Endothelial cell of umbilical vein (primary cell): ENCODE measurements at regions not wholly inside any gene's neighbourhood (a gene's known extent, or its start where the extent isn't known, plus 50 kb on each side); places are given as distances from the start of the nearest gene placed in this dataset.

ENCODE experiments used
- BruUV-seq: library from RNA; stranded (reverse); fragments of 400-500 nt; replicated peaks from 2 replicates; lab custom pipeline; 2021; lab: Mats Ljungman, UMichigan
- CTCF ChIA-PET: fragments of 300-600, 350-600 bp; sonication (Branson Sonifier 250); formaldehyde crosslinking; loops from one replicate; lab custom pipeline; 2021; ENCODE audit warnings: antibody characterized with exemption, inconsistent platforms; lab: Charles Lee
- POLR2A ChIA-PET: fragments of 300-600, 350-600 bp; sonication (Branson Sonifier 250); formaldehyde crosslinking; loops from one replicate; lab custom pipeline; 2021; ENCODE audit warnings: antibody characterized with exemption, inconsistent platforms; lab: Charles Lee
- DNase-seq: peaks from one replicate; pipeline ENCODE4 v3.0.0-alpha.2; 2011; ENCODE audit warnings: low read depth, low spot score
- FAIRE-seq: peaks from 2 replicates; lab custom pipeline; 2011; peaks lifted over from hg19 to GRCh38; lab: Jason Lieb, UNC
- H2AFZ ChIP-seq: 2 replicates; pipeline ENCODE4 v1.6.0; 2012; ENCODE audit warnings: low read depth, low read length, control low read depth, inconsistent platforms
- H3K27ac ChIP-seq: 2 replicates; pipeline ENCODE4 v1.5.1; 2011; ENCODE audit warnings: low read depth, mild to moderate bottlenecking, control low read depth, low read length, moderate library complexity; ENCODE audit not compliant: insufficient read depth
- H3K27me3 ChIP-seq, 2 experiments: 2 replicates each; pipeline versions ENCODE4 v1.6.0 to v1.6.1; 2011; ENCODE audit warnings: low read length in 2 of 2, mixed read lengths in 1 of 2; ENCODE audit not compliant: control insufficient read depth in 2 of 2, insufficient read depth in 2 of 2
- H3K36me3 ChIP-seq, 2 experiments: 2 replicates in 1 of 2; 3 replicates in 1 of 2; pipeline ENCODE4 v1.5.1; 2011; ENCODE audit warnings: low read length in 2 of 2, mild to moderate bottlenecking in 1 of 2, moderate library complexity in 1 of 2; ENCODE audit not compliant: control insufficient read depth in 2 of 2, insufficient read depth in 2 of 2; ENCODE audit errors: extremely low read depth in 1 of 2
- H3K4me1 ChIP-seq: 3 replicates; pipeline ENCODE4 v1.5.1; 2011; ENCODE audit warnings: mild to moderate bottlenecking, low read length; ENCODE audit not compliant: control insufficient read depth, insufficient read depth; ENCODE audit errors: extremely low read depth
- H3K4me2 ChIP-seq: 2 replicates; pipeline ENCODE4 v1.6.1; 2011; ENCODE audit warnings: low read length, control low read depth, mixed read lengths; ENCODE audit not compliant: insufficient read depth
- H3K4me3 ChIP-seq, 3 experiments: fragments of 200-600 bp in 1 of 3; sonication (generic), shearing (Covaris generic) in 1 of 3; replicated peaks in 1 of 3; 2 replicates each; pipeline ENCODE4 v1.5.1; 2011 to 2016; ENCODE audit warnings: control low read depth in 3 of 3, low read length in 3 of 3, mild to moderate bottlenecking in 2 of 3, inconsistent platforms in 1 of 3, low read depth in 1 of 3, moderate library complexity in 1 of 3; ENCODE audit not compliant: insufficient read depth in 1 of 3
- H3K79me2 ChIP-seq: 2 replicates; pipeline ENCODE4 v1.6.0; 2012; ENCODE audit warnings: low read length, inconsistent platforms; ENCODE audit not compliant: control insufficient read depth, insufficient read depth
- H3K9ac ChIP-seq: replicated peaks from 2 replicates; pipeline ENCODE3; 2011; ENCODE audit warnings: low read length, control low read depth; ENCODE audit not compliant: insufficient read depth; ENCODE audit errors: extremely low read depth
- H3K9me1 ChIP-seq: replicated peaks from 3 replicates; pipeline ENCODE4 v1.6.0; 2011; ENCODE audit warnings: mild to moderate bottlenecking, low read length; ENCODE audit not compliant: control insufficient read depth, insufficient read depth; ENCODE audit errors: extremely low read depth
- H3K9me3 ChIP-seq: replicated peaks from 2 replicates; pipeline ENCODE4 v1.5.1; 2012; ENCODE audit warnings: low read length, inconsistent platforms; ENCODE audit not compliant: control insufficient read depth, insufficient read depth
- H4K20me1 ChIP-seq: replicated peaks from 2 replicates; pipeline ENCODE3; 2011; ENCODE audit warnings: mild to moderate bottlenecking, low read length; ENCODE audit not compliant: control insufficient read depth, insufficient read depth; ENCODE audit errors: extremely low read depth
- CTCF ChIP-seq, 2 donors: IDR thresholded peaks; 1 replicate in 1 of 2; 2 replicates in 1 of 2; pipeline ENCODE4 v1.5.1; 2011; ENCODE audit warnings: low read length in 2 of 2, mild to moderate bottlenecking in 2 of 2, moderate library complexity in 2 of 2, control low read depth in 1 of 2, inconsistent platforms in 1 of 2, low read depth in 1 of 2; ENCODE audit not compliant: insufficient read depth in 1 of 2; ENCODE audit errors: extremely low read depth in 1 of 2
- EZH2 ChIP-seq: IDR thresholded peaks from 2 replicates; pipeline ENCODE4 v1.6.1; 2012; ENCODE audit warnings: borderline replicate concordance, low read depth, mild to moderate bottlenecking, moderate library complexity, low read length, inconsistent platforms; ENCODE audit not compliant: severe bottlenecking
- FOS ChIP-seq: IDR thresholded peaks from 2 replicates; pipeline ENCODE4 v1.6.1; 2011; ENCODE audit warnings: mild to moderate bottlenecking, low read length, moderate library complexity, borderline replicate concordance; ENCODE audit not compliant: insufficient read depth
- GATA2 ChIP-seq: IDR thresholded peaks from 2 replicates; pipeline ENCODE4 v1.7.0; 2011; ENCODE audit warnings: low read depth, mild to moderate bottlenecking, moderate library complexity, mixed read lengths, low read length; ENCODE audit not compliant: insufficient read length, insufficient read depth
- JUN ChIP-seq: IDR thresholded peaks from 2 replicates; pipeline ENCODE4 v1.6.1; 2011; ENCODE audit warnings: borderline replicate concordance, low read depth; ENCODE audit not compliant: insufficient read length, insufficient read depth
- MAX ChIP-seq: IDR thresholded peaks from 2 replicates; pipeline ENCODE4 v1.6.1; 2011; ENCODE audit not compliant: insufficient read depth, insufficient read length
- MYC ChIP-seq: IDR thresholded peaks from one replicate; pipeline ENCODE4 v1.6.1; 2011; ENCODE audit warnings: mild to moderate bottlenecking, low read depth, low read length
- POLR2A ChIP-seq: IDR thresholded peaks from 2 replicates; pipeline ENCODE4 v1.6.1; 2012; ENCODE audit warnings: low read depth, mild to moderate bottlenecking, control low read depth, low read length
- POLR2AphosphoS5 ChIP-seq: IDR thresholded peaks from 2 replicates; pipeline ENCODE4 v1.6.1; 2012; ENCODE audit warnings: low read depth, mild to moderate bottlenecking, control low read depth, low read length, moderate library complexity; ENCODE audit not compliant: insufficient read depth
- dilution Hi-C: fragments of 300-500 bp; cut with MboI; formaldehyde crosslinking; loops from one replicate; pipeline ENCODE4 v1.15.0; 2019; ENCODE audit warnings: low sequenced_read_pairs; ENCODE audit not compliant: extremely low pct_ligation_motif_present
- intact Hi-C: fragments of 100-400 bp; cut with micrococcal nuclease; formaldehyde crosslinking; loops from one replicate; pipeline ENCODE4 v1.10.0; 2022

- Histone ChIP-seq H3K27ac (no peak overlapping the region), H3K27me3 (no peaks in the 10 kb centered on the region), H3K4me3 (no peak overlapping the region), H3K9ac (no peak overlapping the region), H2AFZ (no peak overlapping the region), H3K4me2 (no peak overlapping the region), H3K4me1 (no peaks in the 10 kb centered on the region), H3K9me3 (no peaks in the 10 kb centered on the region), H3K9me1 (no peaks in the 10 kb centered on the region), H4K20me1 (no peaks in the 10 kb centered on the region), H3K79me2 (no peaks in the 10 kb centered on the region), H3K36me3 (no peaks in the 10 kb centered on the region)
- no TSS peak for BruUV-seq
- DNase-seq (no peak), FAIRE-seq (no peak)
- intact Hi-C loops (no loop called here), dilution Hi-C loops (no loop called here)
- CTCF ChIA-PET, result no interaction called here
- POLR2A ChIA-PET, result no interaction called here
- TF ChIP-seq MAX (no peak), GATA2 (no peak), CTCF (IDR thresholded peaks at IDR 0.05; ENCODE audit: extremely low read depth in 1 of 2, insufficient read depth in 1 of 2, low read depth in 1 of 2, low read length in 2 of 2) (no peak), JUN (no peak), POLR2A (no peak)
Observed at GRCh38 chr6:137970368-137970767, 103.3 kb downstream of the TNFAIP3 start.

- Histone ChIP-seq H3K27ac (no peak overlapping the region), H3K9ac (no peak overlapping the region), H4K20me1 (no peaks in the 10 kb centered on the region), H3K4me3 (no peak overlapping the region), H3K4me1 (no peaks in the 10 kb centered on the region), H3K9me1 (no peaks in the 10 kb centered on the region), H3K79me2 (no peaks in the 10 kb centered on the region), H3K27me3 (no peaks in the 10 kb centered on the region), H3K36me3 (no peaks in the 10 kb centered on the region), H3K9me3 (no peaks in the 10 kb centered on the region), H2AFZ (no peak overlapping the region), H3K4me2 (no peak overlapping the region)
- dilution Hi-C loops, result no loop called here
- CTCF ChIA-PET, result interaction anchor here (0.8 kb wide), 1 partner anchor 278 kb away, joined by 3 read pairs; no protein-coding TSS in a partner anchor
- BruUV-seq, result no TSS peak
- TF ChIP-seq POLR2AphosphoS5 (no peak), CTCF (IDR thresholded peaks at IDR 0.05; ENCODE audit: extremely low read depth in 1 of 2, insufficient read depth in 1 of 2, low read depth in 1 of 2, low read length in 2 of 2) (no peak), EZH2 (no peak), MYC (no peak), GATA2 (no peak), JUN (no peak), MAX (no peak), POLR2A (no peak), FOS (no peak)
- intact Hi-C loops, result no loop called here
- FAIRE-seq (no peak), DNase-seq (no peak)
- POLR2A ChIA-PET, result no interaction called here
Observed at GRCh38 chr6:137973201-137973600, 106.1 kb downstream of the TNFAIP3 start.
